DOHH2 (cell line): ENCODE measurements at regions not wholly inside any gene's neighbourhood (a gene's known extent, or its start where the extent isn't known, plus 50 kb on each side); places are given as distances from the start of the nearest gene placed in this dataset.

Experiments used
- CTCF ChIP-seq: fragments of 200-600 bp; sonication (generic); IDR thresholded peaks from one replicate; pipeline ENCODE4 v1.5.1; 2014; ENCODE audit warnings: antibody characterized with exemption, mild to moderate bottlenecking, low read depth, low read length; ENCODE audit not compliant: poor library complexity, severe bottlenecking
- EZH2phosphoT487 ChIP-seq: fragments of 200-600 bp; sonication (generic); IDR thresholded peaks from 2 replicates; pipeline ENCODE4 v1.6.1; 2017; ENCODE audit warnings: borderline replicate concordance, mild to moderate bottlenecking, antibody characterized with exemption, low read length, moderate library complexity, mixed read lengths

- TF ChIP-seq CTCF (no peak), EZH2phosphoT487 (no peak)
Measured at GRCh38 chr3:20334842-20335241, 148.8 kb upstream of the SGO1 start.
